Muscle layer of duodenum (tissue), 2 donors: ENCODE measurements at regions not wholly inside any gene's neighbourhood (a gene's known extent, or its start where the extent isn't known, plus 50 kb on each side); places are given as distances from the start of the nearest gene placed in this dataset.

ENCODE experiments used
- H3K27ac ChIP-seq: one replicate; pipeline ENCODE4 v1.7.0; 2013; ENCODE audit warnings: mild to moderate bottlenecking, low read length
- H3K27me3 ChIP-seq: one replicate; pipeline ENCODE4 v1.7.0; 2013; ENCODE audit warnings: low read depth, mild to moderate bottlenecking, control low read depth, low read length
- H3K36me3 ChIP-seq, 2 donors: one replicate each; pipeline ENCODE4 v1.7.0; 2013; ENCODE audit warnings: low read length in 2 of 2, control low read depth in 1 of 2, mild to moderate bottlenecking in 1 of 2; ENCODE audit not compliant: insufficient read depth in 2 of 2, control insufficient read depth in 1 of 2
- H3K4me1 ChIP-seq, 2 donors: one replicate each; pipeline ENCODE4 v1.7.0; 2013; ENCODE audit warnings: low read length in 2 of 2, mild to moderate bottlenecking in 2 of 2, control low read depth in 1 of 2, moderate library complexity in 1 of 2; ENCODE audit not compliant: insufficient read depth in 2 of 2, control insufficient read depth in 1 of 2
- H3K4me3 ChIP-seq, 2 donors: one replicate each; pipeline ENCODE4 v1.7.0; 2013; ENCODE audit warnings: low read length in 2 of 2, low read depth in 1 of 2, mild to moderate bottlenecking in 1 of 2
- H3K9me3 ChIP-seq, 2 donors: one replicate each; pipeline ENCODE4 v1.7.0; 2013; ENCODE audit warnings: low read length in 2 of 2, control low read depth in 1 of 2, mild to moderate bottlenecking in 1 of 2; ENCODE audit not compliant: control insufficient read depth in 1 of 2
- donor health status: healthy.

DNA sequence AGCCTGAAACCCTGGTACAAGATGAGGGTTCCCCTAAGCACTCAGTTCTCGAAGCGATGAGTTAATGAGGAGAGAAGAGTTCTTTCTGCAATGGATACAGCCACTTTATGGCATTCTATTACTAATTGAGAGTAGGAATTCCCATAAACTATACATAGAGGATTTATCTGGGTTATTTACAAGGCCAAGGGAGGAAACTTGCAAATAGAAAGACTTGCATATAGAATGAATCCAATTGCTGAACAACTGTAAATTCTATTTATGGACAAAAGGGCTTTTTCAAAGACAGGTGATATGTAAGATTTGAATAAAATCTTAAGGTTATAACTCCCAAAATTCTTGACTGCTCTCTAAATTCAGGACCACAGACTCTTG lies 182.2 kb downstream of the PPARGC1A start:
- Histone ChIP-seq H3K27ac (no peak overlapping the region), H3K4me1 (no peaks in the 10 kb centered on the region), H3K9me3 (no peaks in the 10 kb centered on the region), H3K27me3 (no peaks in the 10 kb centered on the region), H3K36me3 (no peaks in the 10 kb centered on the region), H3K4me3 (no peak overlapping the region)

DNA sequence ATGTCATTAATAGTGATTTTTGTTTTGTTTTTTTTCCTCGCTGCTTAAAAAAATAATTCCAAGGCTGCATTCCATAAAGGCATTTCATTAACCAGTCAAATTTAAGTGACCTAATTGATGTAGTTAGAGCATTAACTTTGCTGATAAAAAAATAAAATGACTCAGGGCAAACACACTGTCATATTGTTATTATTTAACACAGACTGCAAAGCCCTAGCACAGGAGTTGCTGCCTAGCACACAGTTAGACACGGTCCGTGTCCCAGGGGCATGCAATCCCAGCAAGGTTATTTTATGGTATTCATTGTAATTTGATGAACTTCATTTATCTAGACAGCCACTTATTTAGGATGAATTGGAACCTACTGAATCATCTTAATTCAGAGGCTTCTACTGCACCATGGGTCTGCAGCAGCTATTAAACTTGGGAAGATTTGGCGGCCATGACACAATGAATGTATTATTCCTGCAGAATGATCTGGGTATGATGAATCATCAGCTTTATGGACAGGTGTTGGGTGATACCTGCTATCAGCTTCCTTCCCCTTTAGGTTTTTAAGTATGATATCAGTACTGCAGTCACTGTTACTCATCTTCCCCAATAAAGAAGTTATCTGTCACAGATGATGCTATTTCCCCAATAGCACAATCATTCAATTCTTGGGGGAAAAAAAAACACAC lies 182.7 kb downstream of the PPARGC1A start:
- Histone ChIP-seq H3K27ac (no peak overlapping the region), H3K9me3 (no peaks in the 10 kb centered on the region), H3K27me3 (no peaks in the 10 kb centered on the region), H3K36me3 (no peaks in the 10 kb centered on the region), H3K4me1 (no peaks in the 10 kb centered on the region), H3K4me3 (no peak overlapping the region)

DNA sequence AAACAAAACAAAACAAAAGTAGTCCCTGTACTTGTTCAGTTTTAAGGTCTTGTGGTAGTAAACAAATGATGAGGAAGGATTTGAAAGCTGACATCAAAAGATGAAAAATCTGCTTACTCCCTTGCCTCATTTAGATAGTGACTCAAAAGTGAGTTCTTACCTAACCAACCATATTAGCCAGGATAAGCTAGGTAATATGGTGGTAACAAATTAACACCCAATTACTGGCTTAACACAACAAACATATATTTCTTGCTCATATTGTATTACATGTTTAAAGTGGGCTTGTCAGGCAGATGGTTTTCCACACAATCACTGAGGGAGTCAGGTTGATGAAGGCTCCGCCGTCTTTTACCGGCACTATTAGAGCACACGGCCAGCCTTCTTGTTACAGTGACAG lies 189.7 kb downstream of the PPARGC1A start:
- Histone ChIP-seq H3K4me3 (no peak overlapping the region), H3K36me3 (no peaks in the 10 kb centered on the region), H3K4me1 (no peaks in the 10 kb centered on the region), H3K9me3 (no peaks in the 10 kb centered on the region), H3K27ac (no peak overlapping the region), H3K27me3 (no peaks in the 10 kb centered on the region)

DNA sequence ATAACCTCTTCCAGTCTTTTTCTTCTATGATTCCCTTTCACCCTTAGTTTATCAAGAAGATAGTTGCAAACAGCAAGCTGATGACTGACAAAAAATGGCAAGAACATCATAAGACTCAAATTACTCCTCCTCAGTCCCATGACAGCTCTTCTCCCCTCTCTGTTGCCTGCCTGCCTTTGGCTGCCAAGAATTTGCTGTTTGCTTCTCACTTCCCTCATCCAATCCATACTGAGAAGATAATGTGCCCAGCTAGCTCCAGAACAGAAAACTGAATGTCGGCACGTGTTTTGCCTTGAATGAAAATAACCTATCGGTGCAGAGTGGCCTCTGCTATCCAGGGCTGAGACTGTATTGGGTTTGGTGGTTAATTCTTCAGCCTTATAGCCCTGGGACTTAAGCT lies 192.1 kb downstream of the PPARGC1A start:
- Histone ChIP-seq H3K4me3 (no peak overlapping the region), H3K36me3 (no peaks in the 10 kb centered on the region), H3K27ac (no peak overlapping the region), H3K27me3 (no peaks in the 10 kb centered on the region), H3K9me3 (no peaks in the 10 kb centered on the region), H3K4me1 (no peaks in the 10 kb centered on the region)

DNA sequence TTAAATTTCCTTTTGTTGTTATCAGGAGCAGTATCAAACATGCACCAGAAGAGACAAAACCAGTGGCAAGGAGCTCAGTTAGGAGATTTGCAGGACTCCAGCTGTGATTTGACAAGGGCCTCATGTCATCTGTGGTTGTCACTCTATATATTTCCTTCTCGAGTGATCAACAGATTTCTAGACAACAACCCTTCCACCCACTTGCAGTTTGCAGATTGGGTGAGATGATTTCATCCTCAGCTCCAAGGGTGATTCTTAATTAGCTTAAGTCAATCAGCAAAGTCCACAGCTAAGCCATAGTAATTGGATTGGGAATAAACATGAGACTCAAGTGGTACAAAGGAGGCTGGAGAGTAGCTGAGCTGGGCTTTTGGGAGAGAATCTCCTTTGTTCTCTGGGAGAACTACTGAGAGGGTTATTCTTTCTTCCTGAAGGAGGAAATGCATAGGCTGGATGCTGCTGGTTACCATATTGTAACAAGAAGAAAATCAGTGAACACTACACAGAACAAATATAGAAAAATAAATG lies 192.8 kb downstream of the PPARGC1A start:
- H3K4me3 ChIP-seq: no peak overlapping the region
- no peaks in the 10 kb centered on the region for H3K27me3 ChIP-seq
- no peak overlapping the region for H3K27ac ChIP-seq
- no peaks in the 10 kb centered on the region for H3K4me1 ChIP-seq
- H3K9me3 ChIP-seq: no peaks in the 10 kb centered on the region
- H3K36me3 ChIP-seq: no peaks in the 10 kb centered on the region

DNA sequence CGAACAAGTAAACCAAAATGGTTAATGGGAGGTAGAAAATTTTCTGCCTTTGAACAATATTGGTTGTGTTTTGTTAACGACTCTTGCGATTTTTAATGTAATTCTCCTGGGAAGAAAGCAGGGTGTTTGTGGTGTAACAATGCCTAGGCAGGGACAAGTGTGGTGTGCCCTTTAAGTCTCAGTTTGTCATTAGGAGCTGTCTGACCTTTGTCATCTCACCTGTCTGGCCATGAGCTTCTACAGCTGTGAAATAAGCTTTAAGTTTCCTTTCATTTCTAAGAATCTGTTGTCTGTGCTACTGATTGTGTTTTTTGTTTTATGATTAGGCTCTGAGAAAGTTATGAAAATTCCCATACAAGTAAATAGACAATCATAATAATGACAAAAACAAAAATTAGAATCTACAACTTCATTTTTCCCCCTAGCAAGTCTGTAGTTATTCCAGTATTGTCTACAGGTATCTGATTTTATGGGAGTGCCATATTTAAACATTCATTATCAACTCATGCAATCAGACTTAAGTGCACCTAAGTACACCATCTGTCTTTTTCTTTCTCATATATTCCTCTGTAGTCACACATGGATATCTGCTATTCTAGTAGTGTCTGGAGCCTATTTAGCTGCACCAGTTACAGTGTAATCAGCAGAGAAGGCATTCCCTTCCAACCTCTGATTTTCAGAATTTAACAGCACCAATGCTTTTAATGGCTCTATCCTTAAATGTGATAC lies 203.5 kb downstream of the PPARGC1A start:
- H3K4me1 ChIP-seq: no peaks in the 10 kb centered on the region
- H3K4me3 ChIP-seq: no peak overlapping the region
- no peak overlapping the region for H3K27ac ChIP-seq
- no peaks in the 10 kb centered on the region for H3K9me3 ChIP-seq
- H3K36me3 ChIP-seq: no peaks in the 10 kb centered on the region
- no peaks in the 10 kb centered on the region for H3K27me3 ChIP-seq

DNA sequence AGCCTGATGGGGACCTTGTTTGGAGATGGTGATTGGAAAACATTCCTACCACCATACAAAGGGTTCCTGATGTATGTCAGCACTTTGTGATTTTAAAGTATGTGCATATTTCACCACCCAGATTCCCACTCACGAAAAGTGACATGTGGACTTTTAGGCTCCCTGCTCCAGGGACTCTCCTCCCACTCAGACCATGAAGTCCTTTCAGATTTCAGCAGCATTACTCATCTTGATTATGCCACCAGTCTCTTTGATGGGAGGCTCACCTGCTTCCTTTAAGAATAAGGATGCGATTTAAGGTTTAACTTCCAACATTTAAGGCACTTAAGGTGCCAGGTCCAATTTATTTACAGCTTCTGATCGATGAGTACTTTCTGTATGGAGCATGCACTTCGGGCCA lies 204.4 kb downstream of the PPARGC1A start:
- Histone ChIP-seq H3K36me3 (no peaks in the 10 kb centered on the region), H3K27ac (no peak overlapping the region)

DNA sequence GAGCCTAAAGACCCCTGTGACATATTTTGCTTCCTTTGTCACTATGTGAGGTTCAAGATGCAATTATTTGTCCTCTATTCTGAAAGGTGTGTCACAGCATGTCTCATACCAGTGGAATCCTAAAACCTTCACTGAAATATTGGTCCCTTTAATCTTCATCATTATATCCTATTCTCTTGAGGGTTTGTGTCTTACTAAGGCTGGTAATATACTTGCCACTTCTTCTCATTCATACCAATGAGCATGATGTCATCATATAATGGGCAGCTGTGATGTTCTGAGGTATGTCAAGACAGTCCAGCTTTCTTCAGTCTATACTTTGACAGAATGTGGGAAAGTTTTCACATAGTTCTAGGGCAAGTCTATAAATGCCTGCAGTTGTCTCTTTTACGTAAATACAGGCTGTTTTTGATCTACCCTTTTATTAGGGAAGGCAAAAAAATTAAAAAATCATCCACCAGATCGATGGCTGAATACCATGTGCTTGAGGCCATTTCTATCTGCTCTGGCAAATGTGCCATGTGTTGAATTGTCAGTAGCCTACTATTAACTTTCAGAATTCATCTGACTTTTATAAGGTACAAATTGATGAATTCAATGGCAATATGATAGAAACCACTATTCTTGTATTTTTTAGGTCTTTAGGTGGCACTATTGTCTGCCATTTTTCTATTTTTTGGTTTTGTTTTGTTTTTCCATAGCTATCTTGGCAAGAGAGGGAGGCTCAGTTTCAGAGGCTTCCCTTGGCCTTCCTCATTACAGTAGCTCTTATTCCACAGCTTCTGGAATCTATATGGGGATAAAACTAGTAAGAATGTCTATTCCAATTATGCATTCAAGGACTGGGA lies 209.0 kb downstream of the PPARGC1A start:
- H3K27ac ChIP-seq: no peak overlapping the region
- no peaks in the 10 kb centered on the region for H3K36me3 ChIP-seq
- no peaks in the 10 kb centered on the region for H3K9me3 ChIP-seq
- no peak overlapping the region for H3K4me3 ChIP-seq
- H3K27me3 ChIP-seq: no peaks in the 10 kb centered on the region
- H3K4me1 ChIP-seq: no peaks in the 10 kb centered on the region

More for the DNA sequence above, 204.4 kb downstream of the PPARGC1A start:
- Histone ChIP-seq H3K9me3 (no peaks in the 10 kb centered on the region), H3K4me1 (no peaks in the 10 kb centered on the region), H3K4me3 (no peak overlapping the region), H3K27me3 (no peaks in the 10 kb centered on the region)

DNA sequence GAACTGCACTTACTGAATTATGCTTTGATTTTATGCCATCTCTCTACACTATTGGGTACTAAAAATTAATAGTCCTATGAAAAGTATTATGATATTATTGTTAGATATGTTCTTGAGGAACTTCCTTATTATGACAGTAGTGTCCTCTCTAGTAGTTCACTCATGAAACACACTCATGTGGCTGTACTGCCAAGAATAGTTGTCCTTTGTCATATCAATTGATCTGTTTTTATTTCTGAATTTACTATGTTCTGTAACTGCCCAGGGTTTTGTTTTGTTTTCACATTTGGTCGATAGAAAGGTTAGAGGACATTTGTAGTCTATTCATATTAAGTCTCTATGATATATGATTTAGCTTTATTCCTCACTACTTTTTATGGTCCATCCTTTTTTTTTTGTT lies 215.2 kb downstream of the PPARGC1A start:
- Histone ChIP-seq H3K4me1 (no peaks in the 10 kb centered on the region), H3K36me3 (no peaks in the 10 kb centered on the region), H3K9me3 (no peaks in the 10 kb centered on the region), H3K27me3 (no peaks in the 10 kb centered on the region), H3K27ac (no peak overlapping the region), H3K4me3 (no peak overlapping the region)

DNA sequence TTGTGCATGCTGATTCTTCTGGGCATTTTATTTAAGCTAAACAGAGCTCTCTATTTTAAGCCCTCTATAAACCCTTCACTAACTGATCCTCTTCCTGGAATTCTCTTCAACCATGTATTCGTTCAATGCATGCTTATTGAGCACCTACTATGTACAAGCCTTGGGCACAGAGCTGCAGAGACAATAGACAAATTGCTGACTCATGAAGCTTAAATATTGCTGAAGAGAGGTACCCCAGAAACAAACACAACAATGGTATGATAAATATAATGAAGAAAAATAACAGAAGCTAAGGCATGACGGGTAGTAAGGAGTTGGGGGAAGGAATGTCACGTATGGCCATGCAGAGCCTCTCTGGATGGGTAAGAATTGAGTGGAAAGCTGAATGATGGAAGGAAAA lies 222.2 kb downstream of the PPARGC1A start:
- Histone ChIP-seq H3K4me3 (no peak overlapping the region), H3K27me3 (no peaks in the 10 kb centered on the region), H3K36me3 (no peaks in the 10 kb centered on the region), H3K9me3 (no peaks in the 10 kb centered on the region), H3K4me1 (no peaks in the 10 kb centered on the region), H3K27ac (no peak overlapping the region)

DNA sequence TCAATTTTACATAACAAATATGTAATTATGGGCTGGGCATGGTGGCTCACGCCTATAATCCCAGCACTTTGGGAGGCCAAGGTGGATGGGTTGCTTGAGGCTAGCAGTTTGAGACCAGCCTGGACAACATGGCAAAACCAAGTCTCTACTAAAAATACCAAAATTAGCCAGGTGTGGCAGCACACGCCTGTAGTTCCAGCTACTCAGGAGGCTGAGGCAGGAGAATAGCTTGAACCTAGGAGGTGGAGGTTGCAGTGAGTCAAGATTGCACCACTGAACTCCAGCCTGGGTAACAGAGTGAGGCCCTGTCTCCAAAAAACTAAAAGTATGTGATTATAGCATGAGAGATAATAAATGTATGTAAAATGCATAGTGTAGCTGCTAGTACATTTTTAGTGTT lies 229.0 kb downstream of the PPARGC1A start:
- H3K4me3 ChIP-seq: no peak overlapping the region
- H3K9me3 ChIP-seq: no peaks in the 10 kb centered on the region
- no peaks in the 10 kb centered on the region for H3K27me3 ChIP-seq
- H3K36me3 ChIP-seq: no peaks in the 10 kb centered on the region
- H3K4me1 ChIP-seq: no peaks in the 10 kb centered on the region
- no peak overlapping the region for H3K27ac ChIP-seq
